ENCODE measurements at regions not wholly inside any gene's neighbourhood (a gene's known extent, or its start where the extent isn't known, plus 50 kb on each side); places are given as distances from the start of the nearest gene placed in this dataset.
"Not testable (repeated sequence)": the region's sequence is repeated elsewhere in the genome, so short reads cannot be mapped to it uniquely, and the experiment has no call there.

- Histone ChIP-seq H3K36me3 (no peaks in the 10 kb centered on the region), H3K27ac (no peak overlapping the region), H3K4me1 (no peaks in the 10 kb centered on the region), H3K27me3 (peaks cover 0 to 2% of the 10 kb centered on the region in 2 donors), H3K9me3 (peaks cover 0 to 12% of the 10 kb centered on the region in 2 donors), H3K4me3 (no peak overlapping the region)
- DNase-seq (ENCODE audit: low spot score in 2 of 2) = no peak
- no peak for TF ChIP-seq CTCF (IDR thresholded peaks at IDR 0.05)
- TF ChIP-seq POLR2A (IDR thresholded peaks at IDR 0.05) = no peak
- TF ChIP-seq POLR2AphosphoS5 (IDR thresholded peaks at IDR 0.05) = no peak
- intact Hi-C loops (cut with DNase I; ENCODE audit: low total_unique reads) = loop anchor here (5.0 to 10.0 kb wide), 2 partner anchors 315 to 1408 kb away; no protein-coding TSS in a partner anchor
Observed at GRCh38 chr16:22659933-22660332, 149.2 kb downstream of the NPIPB5 start.

- intact Hi-C loops (cut with DNase I; ENCODE audit: low total_unique reads) = loop anchor here (5.0 kb wide), 1 partner anchor 1408 kb away; no protein-coding TSS in a partner anchor
- H3K27ac ChIP-seq = no peak overlapping the region
- H3K36me3 ChIP-seq = no peaks in the 10 kb centered on the region
- H3K27me3 ChIP-seq = peaks cover 0 to 2% of the 10 kb centered on the region in 2 donors
- H3K4me3 ChIP-seq = no peak overlapping the region
- no peak for DNase-seq (ENCODE audit: low spot score in 2 of 2)
- peaks cover 0 to 12% of the 10 kb centered on the region in 2 donors for H3K9me3 ChIP-seq
- no peaks in the 10 kb centered on the region for H3K4me1 ChIP-seq
- TF ChIP-seq POLR2AphosphoS5 (IDR thresholded peaks at IDR 0.05) = no peak
- no peak for TF ChIP-seq POLR2A (IDR thresholded peaks at IDR 0.05)
- no peak for TF ChIP-seq CTCF (IDR thresholded peaks at IDR 0.05)
Observed at GRCh38 chr16:22660441-22661160, 149.9 kb downstream of the NPIPB5 start.

DNA sequence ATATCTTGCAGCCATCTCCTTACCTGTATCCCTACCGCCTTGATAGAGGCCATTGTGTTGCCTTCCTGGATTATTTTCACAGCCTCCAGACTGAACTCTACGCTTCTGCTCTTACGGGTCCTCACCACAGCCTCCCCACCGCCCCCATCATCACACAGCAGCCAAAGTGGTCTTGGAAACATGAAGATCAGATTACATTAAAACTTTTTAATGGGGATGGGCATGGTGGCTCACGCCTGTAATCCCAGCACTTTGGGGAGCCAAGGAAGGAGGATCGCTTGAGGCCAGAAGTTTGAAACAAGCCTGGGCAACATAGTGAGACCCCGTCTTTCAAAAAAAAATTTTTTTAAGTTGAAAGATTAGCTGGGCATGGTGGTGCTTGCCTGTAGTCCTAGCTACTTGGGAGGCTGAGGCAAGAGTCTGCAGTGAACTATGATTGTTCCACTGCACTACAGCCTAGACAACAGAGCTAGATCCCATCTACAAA, 150.5 kb downstream of the NPIPB5 start:
- no peaks in the 10 kb centered on the region for H3K4me1 ChIP-seq
- H3K27ac ChIP-seq = no peak overlapping the region
- H3K9me3 ChIP-seq = peaks cover 0 to 12% of the 10 kb centered on the region in 2 donors
- intact Hi-C loops (cut with DNase I; ENCODE audit: low total_unique reads) = loop anchor here (5.0 kb wide), 1 partner anchor 1409 kb away; no protein-coding TSS in a partner anchor
- H3K4me3 ChIP-seq = no peak overlapping the region
- DNase-seq (ENCODE audit: low spot score in 2 of 2) = no peak
- peaks cover 0 to 2% of the 10 kb centered on the region in 2 donors for H3K27me3 ChIP-seq
- no peaks in the 10 kb centered on the region for H3K36me3 ChIP-seq
- TF ChIP-seq POLR2AphosphoS5 (IDR thresholded peaks at IDR 0.05) (no peak), POLR2A (IDR thresholded peaks at IDR 0.05) (no peak), CTCF (IDR thresholded peaks at IDR 0.05) (no peak)

GRCh38 chr16:22662958-22663357, 151.0 kb upstream of the HS3ST2 start:
- intact Hi-C loops (cut with DNase I; ENCODE audit: low total_unique reads) = loop anchor here (5.0 kb wide), 1 partner anchor 1411 kb away; no protein-coding TSS in a partner anchor
- peaks cover 0 to 12% of the 10 kb centered on the region in 2 donors for H3K9me3 ChIP-seq
- not testable (repeated sequence) for H3K27me3 ChIP-seq; H3K36me3 ChIP-seq; H3K4me1 ChIP-seq; DNase-seq (ENCODE audit: low spot score in 2 of 2); H3K4me3 ChIP-seq; H3K27ac ChIP-seq

DNA sequence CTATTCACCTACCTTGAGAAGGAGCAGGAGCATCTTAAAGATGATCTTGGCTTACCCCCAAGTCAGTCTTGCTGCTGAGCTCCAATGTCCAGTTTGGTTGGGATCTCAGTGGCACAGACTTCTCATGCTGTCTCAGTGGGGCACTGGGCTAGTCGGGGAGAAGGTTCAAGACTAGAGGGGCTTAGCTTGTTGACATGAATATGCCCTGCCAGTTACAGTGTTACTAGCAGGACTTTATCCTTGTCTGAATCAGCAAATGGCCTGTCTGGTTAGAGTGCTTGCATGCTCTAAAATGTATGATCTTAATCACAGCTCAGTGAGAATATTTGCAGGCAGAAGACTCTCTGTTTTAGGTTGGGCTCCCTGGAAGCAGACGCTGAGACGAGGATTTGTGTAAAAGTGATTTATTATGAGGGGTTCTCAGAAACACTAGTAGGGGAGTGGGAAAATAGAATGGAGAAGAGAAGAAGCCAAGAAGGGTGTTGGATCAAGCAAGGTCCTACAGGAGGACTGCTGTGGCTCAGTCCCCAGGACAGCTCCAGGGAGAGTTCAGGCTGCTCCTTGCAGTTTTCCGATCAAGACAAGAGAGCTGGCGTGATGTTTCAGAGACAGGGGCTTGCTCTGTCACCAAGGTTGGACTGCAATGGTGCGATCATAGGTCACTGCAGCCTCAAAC, 150.4 kb upstream of the HS3ST2 start:
- intact Hi-C loops (cut with DNase I; ENCODE audit: low total_unique reads) = loop anchor here (5.0 kb wide), 1 partner anchor 1411 kb away; no protein-coding TSS in a partner anchor
- DNase-seq (ENCODE audit: low spot score in 2 of 2) = no peak
- TF ChIP-seq POLR2AphosphoS5 (IDR thresholded peaks at IDR 0.05) (no peak), POLR2A (IDR thresholded peaks at IDR 0.05) (no peak), CTCF (IDR thresholded peaks at IDR 0.05) (no peak)
- H3K36me3 ChIP-seq = no peaks in the 10 kb centered on the region
- H3K27ac ChIP-seq = no peak overlapping the region
- no peak overlapping the region for H3K4me3 ChIP-seq
- H3K4me1 ChIP-seq = no peaks in the 10 kb centered on the region
- H3K9me3 ChIP-seq = peaks cover 0 to 12% of the 10 kb centered on the region in 2 donors
- peaks cover 0 to 2% of the 10 kb centered on the region in 2 donors for H3K27me3 ChIP-seq
